NCI-H146 treated with DMSO at 0.1 percent for 48 hours (cell line): ENCODE measurements at regions not wholly inside any gene's neighbourhood (a gene's known extent, or its start where the extent isn't known, plus 50 kb on each side); places are given as distances from the start of the nearest gene placed in this dataset.

Source experiments
- DNase-seq: peaks from one replicate; lab custom pipeline; 2025; ENCODE audit not compliant: unreplicated experiment; lab: John Stamatoyannopoulos, UW

DNA sequence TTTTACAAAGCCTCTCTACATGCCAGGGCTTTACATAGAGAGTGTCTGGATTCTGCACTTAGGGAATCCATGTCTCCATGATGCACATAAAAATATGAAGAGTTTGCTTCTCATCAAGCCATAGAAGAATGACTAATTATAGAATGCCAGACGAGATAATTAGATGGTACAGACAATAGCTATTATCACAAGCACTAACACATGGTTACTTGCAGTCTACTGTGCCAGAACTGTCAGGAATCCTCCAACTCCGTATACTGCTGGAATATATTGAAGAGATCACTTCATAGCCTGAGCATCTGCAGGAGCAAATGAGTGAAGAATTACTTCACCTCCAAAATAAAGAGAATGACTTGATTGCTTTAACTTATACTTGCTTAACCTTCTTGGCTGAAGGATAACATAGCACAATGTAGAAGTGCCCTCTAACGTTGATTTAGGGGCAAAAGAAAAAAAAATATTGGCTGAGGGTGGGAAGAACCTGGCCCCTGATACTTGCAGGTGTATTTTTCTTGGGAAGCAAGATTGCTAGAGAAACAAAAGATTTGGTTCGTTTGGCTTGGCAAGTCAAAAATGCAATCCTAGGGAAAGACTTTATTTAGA, 272.8 kb upstream of the FAR2 start:
- no peak for DNase-seq

DNA sequence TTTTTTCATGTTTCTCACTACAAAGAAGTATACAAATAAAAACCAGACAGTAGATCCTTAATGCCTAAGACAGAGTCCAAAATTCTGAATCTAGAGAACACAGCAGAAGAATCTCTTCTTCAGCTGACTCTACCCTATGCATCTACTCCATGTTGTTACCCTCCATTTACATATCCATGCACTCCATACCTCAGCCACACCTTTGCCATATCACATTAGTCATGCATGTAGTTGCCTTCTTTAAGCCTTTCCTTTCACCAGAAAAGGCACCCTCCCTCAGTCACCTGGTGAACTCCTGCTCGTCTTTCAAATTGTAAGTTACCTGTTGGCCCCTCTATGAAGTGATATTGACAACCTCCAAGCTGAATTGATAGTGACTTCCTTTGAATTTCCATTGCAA, 271.2 kb upstream of the FAR2 start:
- no peak for DNase-seq

DNA sequence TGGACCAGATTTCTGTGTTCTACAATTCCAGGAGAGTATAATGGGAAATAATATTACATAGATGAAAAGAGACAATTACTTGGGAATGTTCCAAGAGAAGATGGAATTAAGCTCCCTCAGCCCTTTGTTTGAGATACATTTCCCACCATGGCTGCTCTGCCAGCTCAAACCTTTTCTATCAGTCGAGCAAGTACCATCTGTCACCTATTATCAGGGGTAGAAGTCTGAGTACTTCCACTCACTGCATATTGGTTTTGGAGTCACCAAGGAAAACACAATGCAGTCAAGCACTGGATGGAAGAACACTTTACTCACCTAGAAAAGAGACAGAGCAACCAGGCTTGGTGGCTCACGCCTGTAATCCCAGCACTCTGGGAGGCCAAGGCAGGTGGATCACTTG, 270.4 kb upstream of the FAR2 start:
- no peak for DNase-seq

DNA sequence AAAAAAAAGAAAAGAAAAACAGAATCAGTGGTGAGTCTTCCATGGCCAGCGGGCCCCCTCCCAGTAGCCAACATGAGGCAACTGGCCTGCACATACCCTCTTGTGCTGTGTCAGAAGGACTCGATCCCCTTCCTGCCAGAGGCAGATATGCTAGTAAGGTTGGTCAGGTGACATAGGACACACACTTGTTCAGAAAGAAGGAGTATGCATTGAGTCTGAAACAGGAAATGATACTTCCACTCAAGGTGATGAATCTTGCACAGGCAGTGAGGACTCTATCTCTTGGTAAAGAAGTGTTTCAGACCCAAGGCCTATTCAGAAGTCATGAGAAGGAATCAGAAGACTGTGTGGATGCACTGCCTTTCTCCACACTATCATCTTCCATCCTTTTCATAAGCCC, 269.7 kb upstream of the FAR2 start:
- no peak for DNase-seq

DNA sequence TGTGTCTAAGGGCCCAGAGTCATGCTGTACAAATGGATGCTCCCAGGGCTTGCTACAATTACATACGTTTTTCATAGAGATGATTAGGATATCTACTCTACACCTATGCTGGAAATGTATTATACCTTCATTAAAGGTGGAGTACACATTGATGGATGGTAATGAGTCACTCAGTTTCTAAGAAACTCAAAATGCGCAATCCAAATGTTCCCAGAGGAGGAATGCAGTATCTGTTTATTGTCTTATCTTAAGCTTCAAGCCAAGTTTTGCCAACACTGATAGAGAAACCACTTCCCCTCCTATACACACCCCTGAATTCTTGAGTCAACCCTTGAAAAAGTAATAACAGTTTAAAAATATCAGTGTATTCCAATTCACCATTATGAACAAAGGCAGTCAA, 266.6 kb upstream of the FAR2 start:
- no peak for DNase-seq

DNA sequence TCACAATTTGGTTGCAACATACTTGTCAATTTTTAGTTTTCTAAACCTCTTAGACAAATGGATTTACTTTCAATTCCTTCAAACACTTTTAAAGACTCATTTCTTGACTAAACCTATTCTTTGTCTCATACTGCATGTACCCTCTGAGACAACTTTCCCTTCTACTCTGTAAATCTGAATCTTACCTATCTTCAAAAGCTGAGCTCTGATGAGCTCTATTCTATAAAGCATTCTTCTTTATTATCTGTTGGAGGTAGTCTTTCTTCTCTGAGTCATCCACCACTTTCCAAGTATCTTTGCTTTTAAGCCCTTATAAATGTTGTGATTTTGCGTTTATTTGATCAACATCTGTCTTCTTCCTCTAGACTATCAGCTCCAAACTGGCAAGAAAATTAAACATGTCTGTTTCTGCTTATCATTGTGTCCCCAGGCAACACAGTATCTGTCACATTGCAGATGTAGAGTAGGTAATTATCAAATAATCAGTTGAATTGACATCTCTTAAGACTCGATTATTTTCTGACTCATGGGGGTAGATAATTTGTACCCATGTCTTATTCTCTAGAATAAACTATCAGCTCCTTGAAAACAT, 265.6 kb upstream of the FAR2 start:
- DNase-seq = no peak

DNA sequence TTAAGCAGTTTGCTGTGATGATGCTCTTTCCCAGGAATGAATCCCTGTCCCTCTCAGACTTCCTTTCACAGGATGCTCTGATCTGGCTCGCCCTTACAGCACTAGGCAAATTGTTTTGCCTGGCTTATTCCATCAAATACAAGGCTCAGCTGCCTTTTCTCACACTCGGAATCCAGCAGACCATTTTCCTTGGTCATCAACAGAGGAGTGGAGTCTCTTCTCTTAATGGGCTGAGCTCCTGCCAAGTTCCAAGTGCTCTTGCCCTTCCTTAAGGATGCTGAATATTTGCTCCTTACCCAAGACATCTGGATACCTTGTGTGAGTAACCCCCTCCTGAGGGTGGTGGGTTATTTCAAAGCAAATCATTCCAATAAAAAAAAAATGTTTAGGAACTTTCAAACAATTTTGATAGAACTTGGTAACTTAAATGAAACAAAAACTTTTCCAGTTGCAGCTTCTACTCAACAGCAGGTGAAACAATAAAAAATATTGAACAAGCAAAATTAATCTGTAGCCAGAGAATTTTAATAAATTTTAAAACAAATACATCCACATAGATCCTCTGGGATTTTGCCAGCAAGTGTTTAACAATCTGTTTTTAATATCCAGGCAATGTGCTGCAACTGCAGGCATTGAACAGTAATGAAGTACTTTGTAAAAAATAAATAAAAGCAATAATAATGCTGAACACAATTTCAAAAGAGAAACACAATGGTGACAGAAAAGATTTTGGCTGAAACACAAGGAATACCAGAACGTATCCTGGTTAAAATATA, 264.0 kb upstream of the FAR2 start:
- DNase-seq = no peak

DNA sequence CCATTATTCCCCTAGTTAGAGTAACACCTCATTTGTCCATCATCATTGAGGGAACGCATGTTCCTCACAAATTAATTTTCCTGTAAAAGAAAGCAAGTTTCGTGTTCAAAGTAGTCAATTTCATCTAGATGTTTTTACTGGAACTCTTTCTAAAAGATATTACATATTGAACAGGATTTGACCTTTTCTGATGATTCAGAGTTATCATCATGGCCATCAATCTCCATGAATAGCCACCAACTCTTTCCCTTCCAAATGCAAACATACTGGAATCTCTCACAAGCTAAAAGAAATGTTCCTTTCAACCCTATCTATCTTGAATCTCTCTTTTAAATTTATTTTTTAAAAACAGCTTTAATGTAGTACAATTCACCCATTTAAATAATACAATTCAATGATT, 263.1 kb upstream of the FAR2 start:
- no peak for DNase-seq

DNA sequence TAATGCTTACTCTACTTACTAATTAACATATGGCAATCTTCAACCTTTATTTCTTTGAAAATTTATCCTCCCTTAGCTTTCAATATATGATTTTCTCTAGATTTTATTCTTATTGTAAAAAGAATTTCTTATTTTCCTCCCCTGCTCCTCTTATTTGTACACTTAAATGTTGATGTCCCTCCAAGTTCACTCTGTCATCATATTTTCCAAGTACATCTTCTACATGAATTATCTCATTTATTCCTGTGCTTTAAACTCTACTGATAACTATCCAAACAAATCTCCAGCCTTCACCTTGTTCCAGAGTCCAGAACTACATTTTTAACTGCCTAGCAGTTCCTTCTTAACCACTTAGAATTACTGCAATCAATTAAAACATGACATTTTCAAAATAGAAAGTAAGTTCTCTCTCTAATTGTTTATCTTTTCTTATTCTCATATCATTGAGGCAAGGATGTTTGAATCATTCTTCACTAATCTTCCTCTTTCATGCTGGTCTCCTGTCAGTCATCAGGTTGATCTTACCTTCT, 261.6 kb upstream of the FAR2 start:
- no peak for DNase-seq

DNA sequence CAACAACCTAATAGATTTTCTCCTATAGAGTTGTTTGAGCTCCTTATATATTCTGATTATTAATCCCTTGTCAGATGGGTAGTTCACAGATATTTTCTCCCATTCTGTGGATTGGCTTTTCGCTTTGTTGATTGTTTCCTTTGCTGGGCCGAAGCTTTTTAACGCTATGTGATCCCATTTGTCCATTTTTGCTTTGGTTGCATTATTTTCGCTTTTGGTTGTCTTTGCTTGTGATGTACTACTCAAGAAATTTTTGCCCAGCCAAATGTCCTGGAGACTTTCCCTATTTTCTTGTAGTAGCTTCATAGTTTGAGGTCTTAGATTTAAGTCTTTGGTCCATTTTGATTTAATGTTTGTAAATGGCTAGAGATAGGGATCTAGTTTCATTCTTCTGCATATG, 258.4 kb upstream of the FAR2 start:
- no peak for DNase-seq

DNA sequence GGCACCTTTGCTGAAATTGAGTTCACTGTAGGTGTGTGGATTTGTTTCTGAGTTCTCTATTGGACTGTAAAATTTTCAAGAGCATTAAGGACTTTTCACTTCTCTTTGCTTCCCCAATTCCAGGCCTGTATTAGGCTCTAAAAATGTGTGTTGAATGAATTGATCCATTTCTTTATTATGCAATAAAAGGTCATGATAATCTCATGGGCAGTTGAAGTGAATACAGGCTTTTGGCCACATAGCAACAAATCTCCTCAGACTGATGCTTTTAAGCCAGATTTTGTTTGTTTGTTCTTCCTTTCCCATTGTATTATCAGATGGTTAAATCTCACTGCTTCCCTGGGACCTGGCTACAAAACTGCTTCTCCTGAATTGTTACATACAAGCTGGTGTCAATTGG, 258.0 kb upstream of the FAR2 start:
- no peak for DNase-seq

DNA sequence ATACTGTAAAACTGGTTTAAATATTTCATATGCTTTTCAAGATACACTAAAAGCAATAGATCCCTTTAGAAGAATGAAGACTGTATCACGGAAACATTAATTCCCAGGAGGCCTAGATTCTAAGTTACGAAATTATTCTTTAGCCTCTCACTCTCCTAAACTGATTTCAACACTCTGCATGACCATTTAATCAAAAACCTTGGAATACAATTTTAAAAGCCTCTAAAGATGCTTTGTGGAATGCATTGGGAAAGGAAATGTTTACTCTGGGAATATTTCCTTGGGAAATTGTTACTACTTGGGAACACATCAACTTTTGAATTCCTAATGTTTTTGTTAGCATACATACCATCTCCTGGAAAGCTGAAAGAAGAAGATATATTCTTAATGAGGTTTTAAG, 255.7 kb upstream of the FAR2 start:
- no peak for DNase-seq

DNA sequence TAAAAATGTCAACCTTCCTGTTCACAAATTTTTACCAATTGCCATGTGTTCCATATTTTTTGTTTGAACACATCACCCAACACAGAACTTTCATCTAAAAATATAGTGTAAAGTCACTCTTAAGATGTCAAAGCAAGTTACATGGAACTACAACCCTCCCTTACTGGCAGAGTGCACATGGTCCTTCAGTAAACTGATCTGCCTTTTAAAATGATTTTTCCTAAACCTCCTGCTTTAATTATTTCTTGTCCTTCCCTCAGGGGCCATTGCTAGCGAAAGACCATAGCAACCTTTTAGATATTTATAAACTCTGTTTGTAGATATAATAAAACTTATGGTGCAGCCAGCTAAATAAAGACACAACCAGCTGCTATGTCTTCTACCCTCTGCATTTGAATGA, 255.2 kb upstream of the FAR2 start:
- DNase-seq = no peak

DNA sequence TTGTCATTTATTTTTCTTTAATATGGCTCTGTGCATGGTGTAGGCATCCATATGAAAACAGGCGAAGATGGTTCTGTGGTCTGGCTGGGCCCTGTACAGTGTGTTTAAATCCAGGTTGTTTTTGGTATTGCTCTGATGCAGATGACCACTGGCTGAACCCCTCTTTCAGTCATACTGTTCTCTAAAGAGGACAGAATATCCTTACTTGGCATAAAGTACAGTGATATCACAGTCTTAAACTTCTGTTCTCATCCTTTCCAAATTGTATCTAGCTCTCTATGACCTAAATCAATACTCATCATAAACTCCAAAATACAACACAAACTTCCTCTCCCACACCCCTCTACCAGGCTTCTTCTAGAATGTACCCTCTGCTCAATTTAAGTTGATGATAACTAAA, 252.7 kb upstream of the FAR2 start:
- no peak for DNase-seq

DNA sequence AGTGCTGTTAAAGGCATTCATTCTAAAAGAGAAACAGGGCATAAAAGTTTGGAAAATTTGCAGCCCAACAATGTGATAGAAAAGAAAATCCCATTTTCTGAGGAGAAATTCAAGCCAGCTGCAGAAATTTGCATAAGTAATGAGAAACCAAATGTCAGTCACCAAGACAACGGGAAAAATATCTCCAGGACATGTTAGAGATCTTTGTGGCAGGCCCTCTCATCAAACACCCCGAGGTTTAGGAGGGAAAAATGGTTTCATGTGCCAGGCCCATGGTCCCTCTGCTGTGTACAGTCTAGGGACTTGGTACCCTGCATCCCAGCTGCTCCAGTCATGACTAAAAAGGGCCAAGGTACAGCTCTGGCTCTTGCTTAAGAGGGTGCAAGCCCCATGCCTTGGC, 251.0 kb upstream of the FAR2 start:
- DNase-seq = no peak

DNA sequence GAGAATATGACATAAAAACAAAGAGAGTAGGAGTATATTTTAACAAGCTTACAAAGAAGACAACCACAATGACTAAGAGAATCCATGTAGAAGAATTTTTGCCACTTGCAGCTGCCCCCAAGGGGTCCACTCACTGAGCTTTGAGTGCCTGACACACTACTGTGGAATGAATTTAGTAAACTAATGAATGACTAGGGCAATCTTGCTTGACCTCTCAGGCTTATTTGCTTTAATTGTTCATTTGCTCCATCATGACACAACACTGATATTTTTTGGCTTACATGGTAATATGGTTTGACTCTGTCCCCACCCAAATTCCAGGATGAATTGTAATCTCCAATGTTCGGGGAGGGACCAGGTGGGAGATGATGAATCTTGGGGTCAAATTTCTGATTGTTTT, 249.1 kb upstream of the FAR2 start:
- no peak for DNase-seq

DNA sequence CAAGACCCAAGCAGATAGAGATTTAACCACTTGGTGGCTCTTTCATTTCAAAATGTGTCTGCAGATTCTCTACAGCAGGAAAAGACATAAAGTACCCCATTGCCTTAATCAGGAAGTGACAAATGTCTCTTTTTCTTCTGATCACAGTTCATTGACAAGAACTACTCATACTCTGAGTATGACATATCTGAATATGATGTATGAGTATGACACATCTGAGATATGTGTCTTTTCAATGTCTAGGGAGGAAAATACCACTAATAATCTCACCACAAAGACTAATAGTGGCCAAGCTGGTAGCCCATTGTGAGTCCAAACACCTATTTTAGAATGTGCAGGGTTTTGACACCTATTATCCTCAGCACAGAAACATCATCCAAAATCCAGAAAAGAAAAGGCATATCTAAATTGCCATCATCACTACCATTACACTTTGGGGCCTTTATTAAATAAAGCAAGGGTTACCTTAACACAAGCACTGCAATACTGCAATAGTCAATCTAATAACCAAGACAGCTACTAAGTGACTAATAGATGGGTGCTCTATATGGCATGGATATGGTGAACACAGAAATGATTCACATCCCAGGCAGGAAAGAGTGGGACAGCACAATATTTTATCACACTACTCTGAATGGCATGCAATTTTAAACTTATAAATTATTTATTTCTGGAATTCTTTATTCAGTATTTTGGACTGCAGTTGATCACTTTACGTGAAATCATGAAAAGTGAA, 243.7 kb upstream of the FAR2 start:
- no peak for DNase-seq

DNA sequence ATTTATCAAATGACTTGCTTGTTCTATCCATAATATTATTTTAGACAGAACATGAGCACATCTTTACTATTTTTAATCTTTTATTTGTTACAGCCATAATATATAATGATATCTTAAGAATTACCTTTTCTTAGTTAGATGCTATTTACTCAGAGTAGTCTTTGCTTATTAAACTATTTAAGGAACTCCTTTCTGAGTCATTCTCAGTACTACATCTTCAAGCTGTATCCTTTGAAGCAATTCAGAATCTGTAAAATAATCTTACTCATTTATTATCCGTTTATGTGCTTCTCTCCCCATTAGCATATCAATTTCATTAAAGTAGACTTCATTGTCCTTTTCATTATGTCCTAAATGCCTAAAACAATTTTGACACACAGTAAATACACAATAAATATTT, 240.4 kb upstream of the FAR2 start:
- DNase-seq = no peak

DNA sequence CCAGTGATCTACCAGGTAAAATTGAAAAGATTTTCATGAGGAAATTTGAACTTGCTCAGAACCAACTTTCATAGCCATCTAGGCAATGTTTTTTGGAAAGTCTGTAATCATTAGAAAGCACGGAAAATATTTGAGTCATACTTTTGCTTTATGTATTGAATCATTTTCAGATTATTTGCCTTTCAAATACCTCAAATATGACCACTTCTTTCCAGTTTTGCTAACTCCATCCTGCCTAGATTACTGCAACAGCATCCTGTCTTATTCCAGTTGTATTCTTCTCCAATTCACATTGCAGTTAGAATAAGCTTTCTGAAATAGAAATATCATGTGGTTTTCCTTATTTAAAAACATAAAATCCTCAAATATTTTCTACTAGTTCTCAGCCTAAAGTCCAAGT, 239.8 kb upstream of the FAR2 start:
- DNase-seq = no peak

DNA sequence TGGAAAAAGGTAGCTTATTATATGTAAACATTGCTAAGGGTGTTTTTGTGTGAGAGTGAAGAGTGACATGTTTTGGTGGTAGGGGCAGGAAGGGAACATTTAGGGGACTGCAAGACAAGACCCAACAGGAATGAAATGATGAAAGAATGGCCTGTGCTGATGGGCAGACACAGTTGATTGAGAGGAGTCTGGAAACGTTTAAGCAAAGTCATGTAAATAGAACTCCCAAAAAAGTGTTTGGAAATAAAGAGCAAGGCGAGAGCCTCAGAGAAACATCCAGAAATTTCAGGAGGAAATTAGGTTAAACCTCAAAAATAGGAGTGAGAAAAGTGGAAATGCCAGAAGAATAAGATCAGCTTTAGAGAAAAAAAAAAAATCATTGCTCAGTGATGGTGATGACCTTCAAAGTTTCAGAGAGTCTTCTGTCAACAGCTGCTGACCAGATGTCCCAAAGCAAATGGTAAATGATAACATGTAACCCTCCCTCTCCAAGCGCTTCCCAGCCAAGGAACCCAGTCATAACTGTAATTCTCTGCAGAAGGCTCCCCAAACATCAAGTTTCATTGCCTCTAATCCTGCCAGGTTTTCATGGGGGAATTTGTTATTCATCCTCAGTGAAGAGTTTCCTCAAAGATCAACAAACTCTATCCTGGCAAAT, 223.2 kb upstream of the FAR2 start:
- DNase-seq = no peak

DNA sequence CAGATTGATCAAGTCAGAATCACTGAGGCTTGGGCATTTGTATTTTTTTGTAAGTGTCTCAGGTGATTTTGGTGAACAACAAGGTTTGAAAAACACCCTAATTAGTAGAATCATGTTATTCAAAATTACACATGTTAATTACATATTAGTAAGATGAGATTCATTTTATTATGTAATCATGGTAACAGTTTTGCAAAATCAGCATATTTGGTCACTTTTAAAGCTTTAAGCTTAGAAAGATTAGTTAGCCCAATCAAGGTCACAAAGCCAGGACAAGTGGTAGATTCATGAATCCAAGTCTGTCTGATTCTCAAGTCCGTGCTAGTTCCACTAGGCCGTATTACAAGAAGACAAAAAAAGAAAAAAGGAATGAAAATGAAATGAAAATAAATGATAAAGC, 218.4 kb upstream of the FAR2 start:
- no peak for DNase-seq
